KMS-11 (cell line): ENCODE measurements at regions not wholly inside any gene's neighbourhood (a gene's known extent, or its start where the extent isn't known, plus 50 kb on each side); places are given as distances from the start of the nearest gene placed in this dataset.
"Not testable (repeated sequence)": the region's sequence is repeated elsewhere in the genome, so short reads cannot be mapped to it uniquely, and the experiment has no call there.

Source experiments
- H2AFZ ChIP-seq: fragments of 200-600 bp; sonication (generic); 2 replicates; pipeline ENCODE4 v1.6.1; 2016; ENCODE audit warnings: antibody characterized with exemption, mixed run types, low read depth
- H3K27ac ChIP-seq: fragments of 200-600 bp; sonication (generic); 2 replicates; pipeline ENCODE4 v1.6.1; 2016; ENCODE audit warnings: mild to moderate bottlenecking, mixed run types
- H3K27me3 ChIP-seq: fragments of 200-600 bp; sonication (generic); 2 replicates; pipeline ENCODE4 v1.6.1; 2017; ENCODE audit warnings: mild to moderate bottlenecking, low read depth, mixed run types, moderate library complexity; ENCODE audit not compliant: insufficient read depth
- H3K36me3 ChIP-seq: fragments of 200-600 bp; sonication (generic); 2 replicates; pipeline ENCODE4 v1.6.1; 2017; ENCODE audit warnings: mild to moderate bottlenecking, mixed run types; ENCODE audit not compliant: insufficient read depth
- H3K4me1 ChIP-seq: fragments of 200-600 bp; sonication (generic); 2 replicates; pipeline ENCODE4 v1.6.1; 2016; ENCODE audit warnings: mild to moderate bottlenecking, low read depth, mixed run types; ENCODE audit not compliant: poor library complexity, severe bottlenecking
- H3K4me2 ChIP-seq: fragments of 200-600 bp; sonication (generic); 2 replicates; pipeline ENCODE4 v1.7.0; 2016; ENCODE audit warnings: mild to moderate bottlenecking, mixed run types
- H3K4me3 ChIP-seq: fragments of 200-600 bp; sonication (generic); IDR thresholded peaks from 2 replicates; pipeline ENCODE4 v1.6.1; 2017; ENCODE audit warnings: low read depth, low read length, mixed read lengths; ENCODE audit not compliant: insufficient read depth
- H3K79me2 ChIP-seq: fragments of 200-600 bp; sonication (generic); 2 replicates; pipeline ENCODE4 v1.6.1; 2016; ENCODE audit warnings: low read depth, mixed run types; ENCODE audit not compliant: insufficient read depth
- H3K9ac ChIP-seq: fragments of 200-600 bp; sonication (generic); 2 replicates; pipeline ENCODE4 v1.6.1; 2016; ENCODE audit warnings: mild to moderate bottlenecking, mixed run types
- H4K20me1 ChIP-seq: fragments of 200-600 bp; sonication (generic); 2 replicates; pipeline ENCODE4 v1.6.1; 2016; ENCODE audit warnings: mild to moderate bottlenecking, mixed run types; ENCODE audit not compliant: insufficient read depth
- CTCF ChIP-seq: fragments of 200-600 bp; sonication (generic); conservative IDR thresholded peaks from 2 replicates; pipeline ENCODE4 v1.6.1; 2017; ENCODE audit warnings: low read depth, mild to moderate bottlenecking, antibody characterized with exemption, low read length, moderate library complexity, mixed read lengths

GRCh38 chr7:110507832-110508231 lies 583.1 kb upstream of the LRRN3 start:
- Histone ChIP-seq H2AFZ (no peak overlapping the region), H3K79me2 (no peaks in the 10 kb centered on the region), H3K27me3 (no peaks in the 10 kb centered on the region), H3K4me1 (no peaks in the 10 kb centered on the region), H3K4me2 (no peak overlapping the region), H4K20me1 (no peaks in the 10 kb centered on the region), H3K36me3 (no peaks in the 10 kb centered on the region), H3K9ac (no peak overlapping the region), H3K27ac (no peak overlapping the region), H3K4me3 (no peak overlapping the region)
- no peak for TF ChIP-seq CTCF

- not testable (repeated sequence) for H3K4me2 ChIP-seq, H3K36me3 ChIP-seq, H3K79me2 ChIP-seq, H4K20me1 ChIP-seq, H2AFZ ChIP-seq, H3K4me1 ChIP-seq, H3K9ac ChIP-seq, H3K27ac ChIP-seq, H3K27me3 ChIP-seq, H3K4me3 ChIP-seq
Measured at GRCh38 chr7:110514975-110515551, 575.9 kb upstream of the LRRN3 start.

GRCh38 chr7:110519851-110520250 lies 571.1 kb upstream of the LRRN3 start:
- H3K36me3 ChIP-seq, result no peaks in the 10 kb centered on the region
- no peaks in the 10 kb centered on the region for H3K27me3 ChIP-seq
- no peaks in the 10 kb centered on the region for H3K4me1 ChIP-seq
- no peak overlapping the region for H3K4me2 ChIP-seq
- no peaks in the 10 kb centered on the region for H4K20me1 ChIP-seq
- no peak overlapping the region for H2AFZ ChIP-seq
- TF ChIP-seq CTCF, result no peak
- H3K9ac ChIP-seq, result no peak overlapping the region
- H3K79me2 ChIP-seq, result no peaks in the 10 kb centered on the region
- H3K4me3 ChIP-seq, result no peak overlapping the region
- no peak overlapping the region for H3K27ac ChIP-seq

- Histone ChIP-seq H3K79me2 (no peaks in the 10 kb centered on the region), H3K27ac (no peak overlapping the region), H3K27me3 (no peaks in the 10 kb centered on the region), H3K36me3 (no peaks in the 10 kb centered on the region), H3K9ac (no peak overlapping the region), H3K4me2 (no peak overlapping the region), H4K20me1 (no peaks in the 10 kb centered on the region), H3K4me1 (no peaks in the 10 kb centered on the region), H3K4me3 (no peak overlapping the region), H2AFZ (no peak overlapping the region)
- no peak for TF ChIP-seq CTCF
Measured at GRCh38 chr7:110521357-110521911, 569.5 kb upstream of the LRRN3 start.

GRCh38 chr7:110522061-110522760 lies 568.7 kb upstream of the LRRN3 start:
- Histone ChIP-seq H3K4me1 (no peaks in the 10 kb centered on the region), H3K9ac (no peak overlapping the region), H4K20me1 (no peaks in the 10 kb centered on the region), H3K36me3 (no peaks in the 10 kb centered on the region), H3K79me2 (no peaks in the 10 kb centered on the region), H3K4me2 (peak overlapping the region; percentile 8; the same call in 1 of the 2 replicates), H3K27ac (no peak overlapping the region; the same call in 1 of the 2 replicates), H3K4me3 (no peak overlapping the region), H3K27me3 (no peaks in the 10 kb centered on the region), H2AFZ (no peak overlapping the region)
- no peak for TF ChIP-seq CTCF
